ENCODE measurements at regions not wholly inside any gene's neighbourhood (a gene's known extent, or its start where the extent isn't known, plus 50 kb on each side); places are given as distances from the start of the nearest gene placed in this dataset.

DNA sequence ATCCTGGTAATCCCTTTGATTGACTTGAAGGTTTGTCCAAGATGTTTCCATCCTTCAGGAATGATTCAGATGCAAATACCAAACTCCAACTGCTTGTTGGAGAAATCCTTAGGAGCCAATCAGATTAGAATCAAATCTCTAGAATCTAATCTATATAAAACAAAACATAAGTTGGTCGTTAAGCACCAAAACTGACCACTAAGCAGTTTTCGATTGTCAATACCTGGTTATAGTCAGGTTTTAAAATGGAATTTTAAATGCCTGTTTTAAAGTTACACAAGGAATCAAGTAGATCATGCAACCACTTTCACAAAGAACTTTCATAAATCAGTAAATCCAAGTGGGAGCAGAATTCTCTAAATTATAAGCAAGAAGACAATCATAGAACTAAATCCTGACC lies 236.1 kb downstream of the PARM1 start:
- TF ChIP-seq, protein P1, sequence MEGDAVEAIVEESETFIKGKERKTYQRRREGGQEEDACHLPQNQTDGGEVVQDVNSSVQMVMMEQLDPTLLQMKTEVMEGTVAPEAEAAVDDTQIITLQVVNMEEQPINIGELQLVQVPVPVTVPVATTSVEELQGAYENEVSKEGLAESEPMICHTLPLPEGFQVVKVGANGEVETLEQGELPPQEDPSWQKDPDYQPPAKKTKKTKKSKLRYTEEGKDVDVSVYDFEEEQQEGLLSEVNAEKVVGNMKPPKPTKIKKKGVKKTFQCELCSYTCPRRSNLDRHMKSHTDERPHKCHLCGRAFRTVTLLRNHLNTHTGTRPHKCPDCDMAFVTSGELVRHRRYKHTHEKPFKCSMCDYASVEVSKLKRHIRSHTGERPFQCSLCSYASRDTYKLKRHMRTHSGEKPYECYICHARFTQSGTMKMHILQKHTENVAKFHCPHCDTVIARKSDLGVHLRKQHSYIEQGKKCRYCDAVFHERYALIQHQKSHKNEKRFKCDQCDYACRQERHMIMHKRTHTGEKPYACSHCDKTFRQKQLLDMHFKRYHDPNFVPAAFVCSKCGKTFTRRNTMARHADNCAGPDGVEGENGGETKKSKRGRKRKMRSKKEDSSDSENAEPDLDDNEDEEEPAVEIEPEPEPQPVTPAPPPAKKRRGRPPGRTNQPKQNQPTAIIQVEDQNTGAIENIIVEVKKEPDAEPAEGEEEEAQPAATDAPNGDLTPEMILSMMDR (optimal IDR thresholded peaks at IDR 0.05 in 1 of 3, IDR thresholded peaks at IDR 0.05 in 1 of 3, conservative IDR thresholded peaks at IDR 0.05 in 1 of 3; ENCODE audit: extremely low read depth in 1 of 3, insufficient read depth in 2 of 3, low read length in 3 of 3) = no peak
- TF ChIP-seq EZH2 (IDR thresholded peaks at IDR 0.05; ENCODE audit: low read length) = no peak

Data from keratinocyte (primary cell).